GM13976 (cell line): ENCODE measurements at regions not wholly inside any gene's neighbourhood (a gene's known extent, or its start where the extent isn't known, plus 50 kb on each side); places are given as distances from the start of the nearest gene placed in this dataset.

Experiments
- DNase-seq: peaks from one replicate; pipeline ENCODE4 v3.0.0; 2012; ENCODE audit warnings: low spot score
- CTCF ChIP-seq: IDR thresholded peaks from 2 replicates; pipeline ENCODE4 v1.5.1; 2012; ENCODE audit warnings: borderline replicate concordance, mild to moderate bottlenecking; ENCODE audit not compliant: insufficient read depth; ENCODE audit errors: extremely low read depth, missing control alignments, control extremely low read depth
- in situ Hi-C: fragments of 300-500 bp; cut with MboI; formaldehyde crosslinking; loops from one replicate; pipeline ENCODE4 v1.12.0; 2022; ENCODE audit warnings: low sequenced_read_pairs, mixed read lengths, inconsistent platforms; ENCODE audit not compliant: unreplicated experiment

DNA sequence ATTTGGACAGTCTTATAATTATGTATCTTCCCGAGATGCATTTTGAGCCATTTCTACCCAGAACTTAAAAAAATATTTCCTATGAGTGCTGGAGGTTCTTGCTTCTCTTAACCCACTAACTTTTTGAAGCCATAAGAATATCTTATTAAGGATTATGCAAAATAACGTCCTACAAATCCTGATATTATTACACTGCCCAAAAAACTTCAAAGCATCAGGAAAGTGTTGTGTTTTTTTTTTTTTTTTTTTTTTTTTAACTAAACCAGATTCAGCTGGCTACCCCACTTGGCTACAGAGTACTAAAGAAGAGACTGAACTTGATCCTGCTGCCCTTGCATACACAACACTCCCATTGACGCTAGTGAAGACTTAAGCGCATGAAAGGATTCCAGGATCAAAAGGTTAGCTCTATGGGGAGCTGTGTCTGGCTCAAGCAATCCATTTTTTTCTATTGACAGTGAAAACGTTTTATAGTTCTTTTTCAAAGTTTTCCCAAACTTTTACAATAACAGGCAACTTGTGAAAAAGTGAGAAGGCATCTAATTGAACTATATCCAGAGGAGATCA, 141.4 kb downstream of the KCNRG start:
- DNase-seq, result no peak
- in situ Hi-C loops, result no loop called here
- TF ChIP-seq CTCF, result no peak

- no peak for TF ChIP-seq CTCF
- DNase-seq, result peak; percentile 20
- in situ Hi-C loops, result no loop called here
Observed at GRCh38 chr13:50158385-50159165, 143.3 kb downstream of the KCNRG start.

DNA sequence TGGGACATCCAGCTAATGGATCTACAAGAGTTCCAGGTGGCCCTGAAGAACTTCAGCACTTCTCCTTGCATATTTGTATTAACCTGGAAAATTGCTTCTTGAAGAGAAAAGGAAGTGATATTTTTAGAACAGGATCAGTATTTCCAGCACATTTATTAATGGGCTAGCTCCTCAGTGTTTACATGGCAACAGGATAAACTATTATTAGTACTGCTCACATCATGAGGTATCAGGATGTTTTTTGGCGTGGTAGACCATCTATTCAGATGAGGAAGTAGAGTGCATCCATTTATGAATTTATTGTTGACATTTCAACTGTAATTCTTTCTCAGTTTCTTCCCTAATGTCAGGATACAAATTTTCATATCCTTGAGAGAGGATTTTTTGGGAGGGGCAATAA, 144.4 kb downstream of the KCNRG start:
- in situ Hi-C loops, result no loop called here
- no peak for DNase-seq
- TF ChIP-seq CTCF, result no peak

GRCh38 chr13:50161052-50161451, 145.8 kb downstream of the KCNRG start:
- DNase-seq, result no peak
- no peak for TF ChIP-seq CTCF
- in situ Hi-C loops, result no loop called here

DNA sequence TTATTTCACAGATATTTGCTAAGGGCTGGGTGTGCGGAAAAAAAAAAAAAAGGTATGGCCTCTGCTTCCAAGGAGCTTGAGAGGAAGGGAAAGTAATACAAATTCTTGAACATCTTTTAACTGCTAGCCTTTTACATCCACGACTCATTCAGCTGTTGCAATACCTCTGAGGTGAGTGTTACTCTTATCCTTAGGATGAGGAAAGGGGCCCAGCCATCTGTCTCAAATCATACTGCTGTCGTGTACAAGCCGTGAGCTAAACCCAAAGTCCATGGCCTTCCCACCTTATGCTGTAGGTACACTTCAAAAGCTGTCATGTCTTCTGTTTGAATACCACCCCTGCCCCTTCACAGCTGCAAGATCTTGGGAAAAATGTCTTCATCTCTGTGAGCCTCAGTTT, 146.8 kb downstream of the KCNRG start:
- no peak for TF ChIP-seq CTCF
- no peak for DNase-seq
- in situ Hi-C loops, result no loop called here

DNA sequence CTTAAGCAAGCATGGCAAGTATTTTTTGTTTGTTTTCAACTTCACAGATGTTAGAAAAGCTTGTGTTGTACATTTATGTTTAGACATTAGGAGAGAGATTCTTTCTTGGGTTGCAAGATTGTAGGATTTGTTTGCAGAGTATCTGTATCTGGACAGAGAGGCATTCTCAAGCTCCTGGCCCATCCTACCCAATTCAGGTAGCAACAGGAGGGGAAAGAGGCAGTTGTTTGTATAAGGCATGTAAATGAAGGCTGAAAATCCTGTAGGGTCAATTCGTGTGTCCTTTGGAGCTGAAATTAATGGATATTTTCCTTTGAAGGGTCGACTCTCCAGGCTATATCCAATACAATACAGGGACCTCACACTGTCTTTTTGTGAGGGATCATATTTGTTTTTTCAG, 147.3 kb downstream of the KCNRG start:
- no peak for DNase-seq
- TF ChIP-seq CTCF, result no peak
- in situ Hi-C loops, result no loop called here
